ENCODE measurements at regions not wholly inside any gene's neighbourhood (a gene's known extent, or its start where the extent isn't known, plus 50 kb on each side); places are given as distances from the start of the nearest gene placed in this dataset.

GRCh38 chr1:90544356-90544755 lies 172.7 kb downstream of the BARHL2 start:
- H3K4me3 ChIP-seq (ENCODE audit: low read depth, low read length) = no peak overlapping the region
- no peak for TF ChIP-seq CTCF (IDR thresholded peaks at IDR 0.05; ENCODE audit: control insufficient read depth, extremely low read depth, insufficient read depth)
- DNase-seq (ENCODE audit: low read depth) = no peak

GRCh38 chr1:90537606-90538362 lies 179.3 kb downstream of the BARHL2 start:
- no peak for TF ChIP-seq CTCF (IDR thresholded peaks at IDR 0.05; ENCODE audit: control insufficient read depth, extremely low read depth, insufficient read depth)
- H3K4me3 ChIP-seq (ENCODE audit: low read depth, low read length) = no peak overlapping the region
- DNase-seq (ENCODE audit: low read depth) = no peak

GRCh38 chr1:90534663-90535295 lies 182.3 kb downstream of the BARHL2 start:
- TF ChIP-seq CTCF (IDR thresholded peaks at IDR 0.05; ENCODE audit: control insufficient read depth, extremely low read depth, insufficient read depth) = no peak
- no peak for DNase-seq (ENCODE audit: low read depth)
- no peak overlapping the region for H3K4me3 ChIP-seq (ENCODE audit: low read depth, low read length)

- no peak for DNase-seq (ENCODE audit: low read depth)
- H3K4me3 ChIP-seq (ENCODE audit: low read depth, low read length) = no peak overlapping the region
- no peak for TF ChIP-seq CTCF (IDR thresholded peaks at IDR 0.05; ENCODE audit: control insufficient read depth, extremely low read depth, insufficient read depth)
These were observed 183.0 kb downstream of the BARHL2 start for GRCh38 chr1:90534116-90534515.

- no peak for TF ChIP-seq CTCF (IDR thresholded peaks at IDR 0.05; ENCODE audit: control insufficient read depth, extremely low read depth, insufficient read depth)
- no peak for DNase-seq (ENCODE audit: low read depth)
- no peak overlapping the region for H3K4me3 ChIP-seq (ENCODE audit: low read depth, low read length)
These were observed 190.1 kb downstream of the BARHL2 start for GRCh38 chr1:90526954-90527353.

- DNase-seq (ENCODE audit: low read depth) = no peak
- no peak for TF ChIP-seq CTCF (IDR thresholded peaks at IDR 0.05; ENCODE audit: control insufficient read depth, extremely low read depth, insufficient read depth)
- H3K4me3 ChIP-seq (ENCODE audit: low read depth, low read length) = no peak overlapping the region
These were observed 194.7 kb downstream of the BARHL2 start for GRCh38 chr1:90522432-90522831.

Data from LNCaP clone FGC (cell line).